Right renal cortex interstitium (tissue), 3 donors: ENCODE measurements at regions not wholly inside any gene's neighbourhood (a gene's known extent, or its start where the extent isn't known, plus 50 kb on each side); places are given as distances from the start of the nearest gene placed in this dataset.

Experiments
- DNase-seq, 3 donors: peaks; one replicate each; pipeline ENCODE4 v3.0.0-alpha.2; 2013; ENCODE audit warnings: low read depth in 3 of 3, low spot score in 2 of 3

DNA sequence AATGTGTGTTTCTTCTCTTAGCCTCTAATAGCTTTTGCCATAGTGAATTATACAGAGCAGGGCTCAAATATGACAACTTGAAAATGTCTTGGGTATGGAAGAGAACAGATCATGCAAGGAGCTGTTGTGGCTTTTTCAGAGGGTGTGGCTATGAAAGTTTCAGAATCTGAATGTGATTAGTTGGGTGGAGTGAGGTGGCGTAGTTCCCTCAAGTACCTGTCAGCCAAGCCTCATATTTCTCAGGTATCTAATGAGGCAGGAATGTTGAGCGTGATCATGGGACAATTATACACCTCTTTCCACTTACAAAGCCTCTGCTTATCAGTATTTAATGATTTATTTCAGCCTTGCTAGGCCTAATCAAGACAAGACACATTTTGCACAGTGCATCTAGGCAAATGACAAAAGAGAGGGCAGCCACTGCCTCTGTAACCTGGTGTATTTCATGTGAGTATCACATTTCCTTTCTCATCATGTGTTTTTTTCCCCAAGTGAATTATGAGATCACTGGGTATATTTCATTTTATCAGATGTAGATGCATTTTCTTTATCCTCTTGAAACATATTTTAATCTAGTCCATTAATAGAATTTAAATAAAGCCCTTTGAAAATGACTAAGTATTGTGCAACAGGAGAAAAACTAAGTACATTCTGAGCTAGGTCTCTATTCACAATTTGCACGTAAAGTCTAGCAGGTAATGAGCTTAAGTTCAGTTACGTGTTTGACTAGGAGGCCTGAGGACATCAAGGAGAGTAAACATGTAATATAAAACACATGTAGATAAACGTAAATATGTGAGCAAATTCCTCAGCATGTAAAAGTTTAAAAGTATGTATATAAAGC is 644.4 kb upstream of the IGFBP3 start:
- DNase-seq = no peak

DNA sequence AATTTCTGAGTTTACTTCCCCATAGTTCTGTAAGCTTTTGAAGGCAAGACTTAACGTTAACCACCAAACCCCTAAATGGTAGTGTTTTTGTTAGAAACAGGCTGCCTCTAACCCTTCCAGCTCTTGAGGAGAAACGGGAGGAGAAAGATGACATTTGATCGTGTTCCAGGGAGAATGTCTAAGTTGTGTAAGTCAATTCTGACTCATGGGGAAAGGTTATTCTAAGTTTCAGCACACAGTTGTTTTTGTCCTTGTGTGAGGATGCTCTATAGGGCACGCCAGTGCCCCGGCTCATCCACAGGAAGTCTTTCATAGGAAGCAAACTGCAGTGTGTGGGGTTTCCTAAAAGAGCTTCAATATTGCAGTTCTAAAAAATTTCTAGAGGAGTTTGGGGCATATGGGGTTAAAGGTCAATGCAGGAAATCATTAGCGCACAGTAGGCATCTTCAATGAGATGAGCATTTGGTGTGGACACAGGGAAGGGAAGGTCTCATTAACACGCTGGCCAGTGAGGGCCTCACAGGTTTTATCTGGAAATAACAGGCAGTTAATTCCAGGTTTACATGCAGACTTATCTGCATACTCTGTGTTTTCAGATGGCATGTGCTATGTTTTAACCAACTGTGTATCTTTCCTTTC is 638.2 kb upstream of the IGFBP3 start:
- DNase-seq = no peak

- DNase-seq = no peak
These were observed 637.6 kb upstream of the IGFBP3 start for GRCh38 chr7:46558482-46559193.

- no peak for DNase-seq
These were observed 636.7 kb upstream of the IGFBP3 start for GRCh38 chr7:46557781-46558180.

- DNase-seq = no peak
These were observed 636.2 kb upstream of the IGFBP3 start for GRCh38 chr7:46557295-46557711.

GRCh38 chr7:46554688-46555422 is 633.8 kb upstream of the IGFBP3 start:
- DNase-seq = no peak

DNA sequence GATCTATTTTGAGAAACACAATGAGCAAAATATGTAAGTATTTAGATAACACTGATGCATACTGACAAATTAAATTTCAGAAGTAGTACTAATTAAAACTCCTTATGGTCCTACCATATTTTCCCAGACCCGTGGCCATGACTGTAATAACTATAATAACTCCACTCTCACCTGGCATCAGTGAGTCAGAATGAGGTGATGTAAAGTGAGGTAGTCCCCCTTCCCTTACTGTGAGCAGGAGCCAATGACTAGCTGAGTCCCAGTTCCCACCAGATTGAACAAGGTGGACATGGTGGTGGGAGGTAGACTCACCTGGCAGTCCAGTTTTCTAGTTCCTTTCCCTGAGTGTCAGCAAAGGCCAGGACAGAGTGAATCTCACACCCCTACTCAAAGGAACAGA is 630.5 kb upstream of the IGFBP3 start:
- no peak for DNase-seq

GRCh38 chr7:46550864-46551263 is 629.8 kb upstream of the IGFBP3 start:
- DNase-seq = no peak

GRCh38 chr7:46549892-46550639 is 629.0 kb upstream of the IGFBP3 start:
- DNase-seq = no peak

DNA sequence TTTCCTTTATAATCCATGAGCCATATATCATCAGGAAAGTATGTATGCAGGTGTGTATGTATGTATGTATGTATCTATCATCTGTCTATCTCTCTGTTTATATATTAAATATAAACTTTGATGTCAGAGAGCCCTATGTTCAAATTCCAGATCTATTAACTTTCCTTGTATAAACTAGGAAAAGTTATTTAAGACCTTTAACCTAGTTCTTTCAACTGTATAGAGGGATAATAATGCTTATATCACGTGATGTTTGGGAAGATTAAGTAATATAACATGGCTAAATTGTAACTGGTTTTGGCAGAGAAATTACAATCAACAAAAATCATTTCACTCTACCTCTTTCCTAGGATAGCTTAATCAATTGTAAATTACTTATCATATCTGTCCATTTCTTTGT is 628.3 kb upstream of the IGFBP3 start:
- DNase-seq = no peak

GRCh38 chr7:46547044-46547443 is 626.0 kb upstream of the IGFBP3 start:
- no peak for DNase-seq

GRCh38 chr7:46545790-46546189 is 624.7 kb upstream of the IGFBP3 start:
- no peak for DNase-seq

GRCh38 chr7:46544396-46545008 is 623.4 kb upstream of the IGFBP3 start:
- no peak for DNase-seq

DNA sequence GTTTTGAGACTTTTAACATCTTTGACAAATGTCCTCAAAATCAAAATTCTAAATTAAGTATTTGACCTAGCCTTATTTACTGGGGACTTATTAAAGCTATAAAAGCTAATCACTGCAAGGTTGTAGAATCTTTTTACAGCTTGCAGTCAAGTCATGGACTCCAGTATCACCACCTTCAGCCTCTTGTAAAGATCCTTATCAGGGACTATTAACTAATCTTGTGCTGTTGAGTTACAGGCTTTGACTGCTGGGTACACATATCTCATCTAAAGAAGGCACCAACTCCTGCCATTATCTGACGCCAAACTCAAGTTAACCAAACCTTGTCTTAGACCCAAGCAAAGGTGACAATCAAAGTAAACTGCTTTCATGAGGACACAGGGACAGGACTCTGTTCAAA is 621.0 kb upstream of the IGFBP3 start:
- no peak for DNase-seq

- no peak for DNase-seq
These were observed 618.9 kb upstream of the IGFBP3 start for GRCh38 chr7:46539892-46540483.

- no peak for DNase-seq
These were observed 616.3 kb upstream of the IGFBP3 start for GRCh38 chr7:46537191-46537905.

GRCh38 chr7:46534664-46535588 is 613.9 kb upstream of the IGFBP3 start:
- DNase-seq = no peak

- no peak for DNase-seq
These were observed 612.9 kb upstream of the IGFBP3 start for GRCh38 chr7:46533946-46534345.
